OCI-LY1 (cell line): ENCODE measurements at regions not wholly inside any gene's neighbourhood (a gene's known extent, or its start where the extent isn't known, plus 50 kb on each side); places are given as distances from the start of the nearest gene placed in this dataset.

Source experiments
- H2AFZ ChIP-seq: fragments of 200-600 bp; sonication (generic), shearing (Covaris generic); 2 replicates; pipeline ENCODE4 v1.6.0; 2014; ENCODE audit warnings: antibody characterized with exemption, mild to moderate bottlenecking, low read length
- H3F3A ChIP-seq: fragments of 200-600 bp; sonication (generic), shearing (Covaris generic); 2 replicates; pipeline ENCODE4 v1.6.0; 2014; ENCODE audit warnings: mild to moderate bottlenecking, antibody characterized with exemption, low read length, moderate library complexity; ENCODE audit not compliant: insufficient read depth
- H3K27ac ChIP-seq: fragments of 200-600 bp; sonication (generic); 2 replicates; pipeline ENCODE4 v1.5.1; 2014; ENCODE audit warnings: low read length, mixed run types, mild to moderate bottlenecking, low read depth; ENCODE audit not compliant: poor library complexity, severe bottlenecking
- H3K27me3 ChIP-seq: fragments of 200-600 bp; sonication (generic); 2 replicates; pipeline ENCODE4 v1.6.0; 2014; ENCODE audit warnings: antibody characterized with exemption, mild to moderate bottlenecking, low read length, moderate library complexity; ENCODE audit not compliant: insufficient read depth
- H3K36me3 ChIP-seq: fragments of 200-600 bp; sonication (generic); 2 replicates; pipeline ENCODE4 v1.6.1; 2014; ENCODE audit warnings: mild to moderate bottlenecking, antibody characterized with exemption, low read length, moderate library complexity, mixed read lengths; ENCODE audit not compliant: insufficient read depth
- H3K4me1 ChIP-seq: fragments of 200-600 bp; sonication (generic); 2 replicates; pipeline ENCODE4 v1.5.1; 2014; ENCODE audit warnings: mild to moderate bottlenecking, low read length, moderate library complexity; ENCODE audit not compliant: insufficient read depth, severe bottlenecking
- H3K4me2 ChIP-seq: fragments of 200-600 bp; sonication (generic), shearing (Covaris generic); 2 replicates; pipeline ENCODE4 v1.6.1; 2014; ENCODE audit warnings: low read length
- H3K4me3 ChIP-seq: fragments of 200-600 bp; sonication (generic); 2 replicates; pipeline ENCODE4 v1.5.1; 2014; ENCODE audit warnings: low read length, low read depth, mild to moderate bottlenecking, mixed read lengths; ENCODE audit not compliant: poor library complexity, severe bottlenecking
- H3K79me2 ChIP-seq: fragments of 200-600 bp; shearing (Covaris generic); 2 replicates; pipeline ENCODE4 v1.6.1; 2016; ENCODE audit warnings: mixed run types, low read length, mixed read lengths; ENCODE audit not compliant: insufficient read depth
- H3K9ac ChIP-seq: fragments of 200-600 bp; sonication (generic), shearing (Covaris generic); 2 replicates; pipeline ENCODE4 v1.6.1; 2014; ENCODE audit warnings: mild to moderate bottlenecking, low read length, mixed read lengths
- H3K9me2 ChIP-seq: fragments of 200-600 bp; sonication (generic), shearing (Covaris generic); 2 replicates; pipeline ENCODE4 v1.6.1; 2014; ENCODE audit warnings: low read depth, mild to moderate bottlenecking, low read length, mixed read lengths
- H3K9me3 ChIP-seq: fragments of 200-600 bp; shearing (Covaris generic); 2 replicates; pipeline ENCODE4 v1.6.1; 2014; ENCODE audit warnings: low read length, mixed read lengths
- H4K20me1 ChIP-seq: fragments of 200-600 bp; sonication (generic), shearing (Covaris generic); 2 replicates; pipeline ENCODE4 v1.6.0; 2016; ENCODE audit warnings: mild to moderate bottlenecking, low read length; ENCODE audit not compliant: insufficient read depth
- CTCF ChIP-seq: fragments of 200-600 bp; sonication (generic), shearing (Covaris generic); IDR thresholded peaks from 2 replicates; pipeline ENCODE4 v1.5.1; 2017; ENCODE audit warnings: mild to moderate bottlenecking, antibody characterized with exemption, low read length, moderate library complexity, mixed read lengths
- EZH2 ChIP-seq: fragments of 200-600 bp; sonication (generic), shearing (Covaris generic); IDR thresholded peaks from 2 replicates; pipeline ENCODE4 v1.8.0; 2017; ENCODE audit warnings: borderline replicate concordance, mixed run types, mild to moderate bottlenecking, antibody characterized with exemption, low read length, moderate library complexity, mixed read lengths

DNA sequence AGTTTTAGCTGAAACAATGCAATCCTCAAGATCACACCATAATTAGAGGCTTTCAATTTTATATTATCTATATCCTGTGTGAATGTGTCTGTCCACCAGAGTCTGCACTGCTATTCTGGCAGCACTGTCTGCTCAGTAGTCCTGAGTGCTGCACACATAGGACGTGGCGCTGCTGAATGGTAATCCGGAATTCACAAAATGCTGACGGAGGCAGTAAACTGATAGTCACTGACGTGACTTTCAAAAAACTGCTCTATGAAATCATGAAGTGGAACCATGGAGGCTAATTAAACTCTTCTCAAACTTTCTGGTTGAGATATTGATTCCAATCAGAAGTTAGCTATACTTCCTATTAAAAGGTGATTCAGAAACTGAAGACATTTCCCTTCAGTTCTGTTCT lies 190.8 kb upstream of the NOX3 start:
- Histone ChIP-seq H3K27ac (no peak overlapping the region), H3K27me3 (no peaks in the 10 kb centered on the region; the same call in 1 of the 2 replicates), H3F3A (no peaks in the 10 kb centered on the region), H3K4me3 (no peak overlapping the region), H3K4me2 (no peak overlapping the region), H2AFZ (no peak overlapping the region), H3K9ac (no peak overlapping the region), H4K20me1 (no peaks in the 10 kb centered on the region), H3K36me3 (no peaks in the 10 kb centered on the region), H3K9me3 (no peaks in the 10 kb centered on the region), H3K79me2 (no peaks in the 10 kb centered on the region), H3K4me1 (no peaks in the 10 kb centered on the region), H3K9me2 (no peaks in the 10 kb centered on the region; the same call in 1 of the 2 replicates)
- TF ChIP-seq EZH2 (no peak), CTCF (no peak)

DNA sequence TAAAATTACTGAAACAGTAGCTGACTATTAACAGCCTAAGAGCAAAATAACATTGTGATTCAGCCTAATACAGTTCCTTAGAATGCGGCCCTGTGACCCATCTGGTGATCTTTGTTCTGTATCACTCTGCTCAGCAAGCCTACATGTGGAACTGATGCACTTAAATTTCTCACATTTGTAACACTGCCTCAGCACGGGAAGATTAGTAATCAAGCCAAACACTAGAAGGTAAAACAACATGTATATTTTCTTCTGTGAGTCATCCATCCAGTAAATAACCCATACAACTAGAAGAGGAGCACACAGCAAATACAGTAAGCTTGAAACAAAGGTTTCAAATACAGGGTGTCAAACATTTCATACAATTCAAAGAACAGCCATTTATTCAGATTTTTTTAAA lies 189.7 kb upstream of the NOX3 start:
- Histone ChIP-seq H3K4me3 (no peak overlapping the region), H3K79me2 (no peaks in the 10 kb centered on the region), H3F3A (no peaks in the 10 kb centered on the region), H3K9me2 (no peaks in the 10 kb centered on the region; the same call in 1 of the 2 replicates), H2AFZ (no peak overlapping the region), H3K9ac (no peak overlapping the region), H3K4me2 (no peak overlapping the region), H3K27ac (no peak overlapping the region), H3K36me3 (no peaks in the 10 kb centered on the region), H4K20me1 (no peaks in the 10 kb centered on the region), H3K9me3 (no peaks in the 10 kb centered on the region), H3K27me3 (no peaks in the 10 kb centered on the region; the same call in 1 of the 2 replicates), H3K4me1 (no peaks in the 10 kb centered on the region)
- TF ChIP-seq EZH2 (no peak), CTCF (no peak)

GRCh38 chr6:155641603-155642002 lies 186.0 kb upstream of the NOX3 start:
- Histone ChIP-seq H3F3A (no peaks in the 10 kb centered on the region), H2AFZ (no peak overlapping the region), H3K36me3 (no peaks in the 10 kb centered on the region), H3K27me3 (no peaks in the 10 kb centered on the region; the same call in 1 of the 2 replicates), H3K4me1 (no peaks in the 10 kb centered on the region), H3K4me3 (no peak overlapping the region), H3K79me2 (no peaks in the 10 kb centered on the region), H3K27ac (no peak overlapping the region), H3K4me2 (no peak overlapping the region), H4K20me1 (no peaks in the 10 kb centered on the region), H3K9me2 (no peaks in the 10 kb centered on the region), H3K9me3 (no peaks in the 10 kb centered on the region), H3K9ac (no peak overlapping the region)
- TF ChIP-seq EZH2 (no peak), CTCF (no peak)
